ENCODE measurements at regions not wholly inside any gene's neighbourhood (a gene's known extent, or its start where the extent isn't known, plus 50 kb on each side); places are given as distances from the start of the nearest gene placed in this dataset.
"Not testable (repeated sequence)": the region's sequence is repeated elsewhere in the genome, so short reads cannot be mapped to it uniquely, and the experiment has no call there.

GRCh38 chr21:36613554-36613953, 85.4 kb upstream of the SIM2 start:
- Mint-ChIP-seq H3K9me3 (ENCODE audit: unreplicated experiment) (peaks cover 25% of the 10 kb centered on the region), H3K4me3 (ENCODE audit: unreplicated experiment) (no peak overlapping the region), H3K4me1 (ENCODE audit: insufficient read depth, unreplicated experiment) (peaks cover 6% of the 10 kb centered on the region), H3K27ac (ENCODE audit: low read depth, unreplicated experiment) (no peak overlapping the region), H3K27me3 (ENCODE audit: insufficient read depth, unreplicated experiment) (peaks cover 57% of the 10 kb centered on the region), H3K36me3 (ENCODE audit: insufficient read depth, unreplicated experiment) (no peaks in the 10 kb centered on the region)
- intact Hi-C loops (cut with micrococcal nuclease), result no loop called here
- ChIA-PET POLR2A (no interaction called here), CTCF (interaction anchor here (0.6 kb wide), 1 partner anchor 326 kb away, joined by 3 read pairs; no protein-coding TSS in a partner anchor)
- DNase-seq (ENCODE audit: unreplicated experiment), result no peak
- no peak for TF ChIP-seq CTCF (IDR thresholded peaks at IDR 0.05; ENCODE audit: unreplicated experiment)
- BruUV-seq (replicated peaks), result no TSS peak

- no peaks in the 10 kb centered on the region for H3K36me3 Mint-ChIP-seq (ENCODE audit: insufficient read depth, unreplicated experiment)
- peaks cover 69% of the 10 kb centered on the region for H3K27me3 Mint-ChIP-seq (ENCODE audit: insufficient read depth, unreplicated experiment)
- peaks cover 13% of the 10 kb centered on the region for H3K9me3 Mint-ChIP-seq (ENCODE audit: unreplicated experiment)
- DNase-seq (ENCODE audit: unreplicated experiment), result no peak
- peaks cover 3% of the 10 kb centered on the region for H3K4me1 Mint-ChIP-seq (ENCODE audit: insufficient read depth, unreplicated experiment)
- intact Hi-C loops (cut with micrococcal nuclease), result no loop called here
- no peak overlapping the region for H3K27ac Mint-ChIP-seq (ENCODE audit: low read depth, unreplicated experiment)
- ChIA-PET CTCF (interaction anchor here (0.6 to 3.3 kb wide), 3 partner anchors 16 to 313 kb away, joined by 3 to 15 read pairs (median 3); no protein-coding TSS in a partner anchor), POLR2A (interaction anchor here (0.6 kb wide), 1 partner anchor 402 kb away, joined by 3 read pairs; no protein-coding TSS in a partner anchor)
- no peak for TF ChIP-seq CTCF (IDR thresholded peaks at IDR 0.05; ENCODE audit: unreplicated experiment)
- no TSS peak for BruUV-seq (replicated peaks)
- H3K4me3 Mint-ChIP-seq (ENCODE audit: unreplicated experiment), result no peak overlapping the region
These were observed 83.5 kb upstream of the SIM2 start for GRCh38 chr21:36615274-36615964.

GRCh38 chr21:36616773-36617172, 82.1 kb upstream of the SIM2 start:
- CTCF ChIA-PET, result interaction anchor here (0.7 to 3.3 kb wide), 2 partner anchors 14 to 491 kb away, joined by 3 to 15 read pairs; no protein-coding TSS in a partner anchor
- H3K36me3 Mint-ChIP-seq (ENCODE audit: insufficient read depth, unreplicated experiment); H3K9me3 Mint-ChIP-seq (ENCODE audit: unreplicated experiment); DNase-seq (ENCODE audit: unreplicated experiment); POLR2A ChIA-PET; intact Hi-C loops (cut with micrococcal nuclease); H3K4me1 Mint-ChIP-seq (ENCODE audit: insufficient read depth, unreplicated experiment); BruUV-seq (replicated peaks); H3K27ac Mint-ChIP-seq (ENCODE audit: low read depth, unreplicated experiment); H3K4me3 Mint-ChIP-seq (ENCODE audit: unreplicated experiment): not testable (repeated sequence)
- H3K27me3 Mint-ChIP-seq (ENCODE audit: insufficient read depth, unreplicated experiment), result peaks cover 58% of the 10 kb centered on the region

GRCh38 chr21:36621794-36622193, 77.1 kb upstream of the SIM2 start:
- POLR2A ChIA-PET; H3K4me1 Mint-ChIP-seq (ENCODE audit: insufficient read depth, unreplicated experiment); DNase-seq (ENCODE audit: unreplicated experiment); intact Hi-C loops (cut with micrococcal nuclease); BruUV-seq (replicated peaks); H3K4me3 Mint-ChIP-seq (ENCODE audit: unreplicated experiment); H3K36me3 Mint-ChIP-seq (ENCODE audit: insufficient read depth, unreplicated experiment); CTCF ChIA-PET; H3K27ac Mint-ChIP-seq (ENCODE audit: low read depth, unreplicated experiment): not testable (repeated sequence)
- H3K9me3 Mint-ChIP-seq (ENCODE audit: unreplicated experiment), result peaks cover 15% of the 10 kb centered on the region
- H3K27me3 Mint-ChIP-seq (ENCODE audit: insufficient read depth, unreplicated experiment), result peaks cover 23% of the 10 kb centered on the region

- no peak for DNase-seq (ENCODE audit: unreplicated experiment)
- no peak for TF ChIP-seq CTCF (IDR thresholded peaks at IDR 0.05; ENCODE audit: unreplicated experiment)
- no TSS peak for BruUV-seq (replicated peaks)
- ChIA-PET POLR2A (no interaction called here), CTCF (no interaction called here)
- Mint-ChIP-seq H3K27ac (ENCODE audit: low read depth, unreplicated experiment) (no peak overlapping the region), H3K9me3 (ENCODE audit: unreplicated experiment) (peaks cover 8% of the 10 kb centered on the region), H3K4me3 (ENCODE audit: unreplicated experiment) (no peak overlapping the region), H3K36me3 (ENCODE audit: insufficient read depth, unreplicated experiment) (no peaks in the 10 kb centered on the region), H3K4me1 (ENCODE audit: insufficient read depth, unreplicated experiment) (no peaks in the 10 kb centered on the region), H3K27me3 (ENCODE audit: insufficient read depth, unreplicated experiment) (peaks cover 9% of the 10 kb centered on the region)
- intact Hi-C loops (cut with micrococcal nuclease), result no loop called here
These were observed 74.8 kb upstream of the SIM2 start for GRCh38 chr21:36624105-36624504.

Data from MCF 10A (cell line).